A673 (cell line): ENCODE measurements at regions not wholly inside any gene's neighbourhood (a gene's known extent, or its start where the extent isn't known, plus 50 kb on each side); places are given as distances from the start of the nearest gene placed in this dataset.

Experiments
- CTCF ChIP-seq: fragments of 300-800, 200-600 bp; sonication (generic); conservative IDR thresholded peaks from 2 replicates; pipeline ENCODE4 v1.5.1; 2017; ENCODE audit warnings: low read depth, mild to moderate bottlenecking, antibody characterized with exemption, low read length, moderate library complexity, mixed read lengths
- EZH2 ChIP-seq: fragments of 200-600 bp; sonication (generic); IDR thresholded peaks from 2 replicates; pipeline ENCODE4 v1.6.1; 2017; ENCODE audit warnings: borderline replicate concordance, low read depth, mild to moderate bottlenecking, mixed read lengths, antibody characterized with exemption, low read length; ENCODE audit not compliant: poor library complexity, severe bottlenecking

GRCh38 chrX:69109706-69110105 lies 55.5 kb downstream of the PJA1 start:
- TF ChIP-seq CTCF, result no peak
- TF ChIP-seq EZH2, result no peak
